GM21737 (cell line): ENCODE measurements at regions not wholly inside any gene's neighbourhood (a gene's known extent, or its start where the extent isn't known, plus 50 kb on each side); places are given as distances from the start of the nearest gene placed in this dataset.
"Not testable (repeated sequence)": the region's sequence is repeated elsewhere in the genome, so short reads cannot be mapped to it uniquely, and the experiment has no call there.

Source experiments
- ATAC-seq: cut with Tn5 transposase; IDR thresholded peaks from one replicate; pipeline ENCODE4 v1.9.1; 2021; ENCODE audit warnings: mild to moderate bottlenecking, moderate library complexity; ENCODE audit not compliant: unreplicated experiment

DNA sequence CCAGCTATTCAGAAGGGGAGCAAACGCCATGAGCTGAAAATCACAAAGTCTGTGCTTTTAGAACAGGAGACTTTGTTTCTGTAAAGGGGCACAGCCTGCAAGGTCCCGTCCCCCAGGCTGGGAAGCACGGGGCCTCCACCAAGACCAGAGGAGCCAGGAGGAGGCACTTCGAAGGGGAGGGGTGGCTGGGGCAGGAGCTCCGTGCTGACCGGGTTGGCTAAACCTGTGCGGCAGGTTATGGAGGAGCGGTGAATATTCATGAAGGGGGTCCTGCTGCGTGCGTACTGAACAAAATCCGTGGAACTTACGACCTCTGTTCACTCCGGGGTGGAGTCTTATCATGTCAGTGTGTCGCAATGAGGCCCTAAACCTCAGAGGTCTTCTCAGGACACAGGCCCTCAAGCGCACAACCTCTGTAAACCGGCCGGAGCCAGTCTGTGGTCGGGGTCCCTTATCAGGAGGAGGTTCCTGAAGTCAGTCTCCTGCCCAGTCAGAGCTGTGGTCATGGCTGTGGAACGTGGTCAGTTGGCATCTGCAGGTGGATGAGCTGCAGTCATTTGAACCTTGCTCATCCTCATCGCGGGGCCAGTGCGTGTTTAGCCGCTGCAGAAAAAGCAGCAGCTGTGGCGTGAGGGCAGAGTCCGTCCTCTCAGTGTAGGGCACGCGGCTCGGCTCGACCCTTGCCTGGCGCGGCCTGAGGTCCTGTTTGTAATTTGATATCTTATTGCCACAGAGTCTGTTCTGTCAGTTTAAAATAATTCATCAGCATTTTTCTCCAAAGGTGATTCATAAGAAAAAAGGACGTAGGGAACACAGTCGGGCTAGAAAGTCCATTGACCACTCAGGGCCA lies 5507.7 kb upstream of the TPTE start:
- not testable (repeated sequence) for ATAC-seq

- ATAC-seq = not testable (repeated sequence)
Observed at GRCh38 chr21:5015187-5015586, 5506.2 kb upstream of the TPTE start.

- ATAC-seq = peak; percentile 50
Observed at GRCh38 chr21:5019120-5019519, 5502.3 kb upstream of the TPTE start.

GRCh38 chr21:5021815-5022214 lies 5499.6 kb upstream of the TPTE start:
- ATAC-seq = peak; percentile 40

GRCh38 chr21:5022254-5022653 lies 5499.1 kb upstream of the TPTE start:
- peak; percentile 40 for ATAC-seq

DNA sequence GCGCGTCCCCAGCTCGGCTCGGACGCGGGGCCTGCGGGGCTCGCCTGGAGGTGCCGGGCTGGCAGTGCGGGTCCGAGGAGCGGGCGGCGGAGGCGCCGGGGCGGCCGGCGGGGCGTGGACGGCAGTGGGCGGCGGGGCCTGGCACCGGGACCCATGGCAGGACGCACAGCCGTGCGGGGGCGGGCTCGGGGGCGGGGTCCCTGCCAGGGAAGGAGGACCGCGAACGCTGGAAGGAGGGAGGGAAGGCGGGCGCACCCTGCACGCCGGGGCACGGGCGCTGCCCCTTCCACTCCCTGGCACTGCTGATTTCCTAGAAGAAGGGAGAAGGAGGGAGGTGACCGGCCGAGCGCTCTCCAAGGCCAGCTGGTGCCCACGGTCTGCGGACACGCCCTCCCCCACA lies 5498.6 kb upstream of the TPTE start:
- ATAC-seq = not testable (repeated sequence)

DNA sequence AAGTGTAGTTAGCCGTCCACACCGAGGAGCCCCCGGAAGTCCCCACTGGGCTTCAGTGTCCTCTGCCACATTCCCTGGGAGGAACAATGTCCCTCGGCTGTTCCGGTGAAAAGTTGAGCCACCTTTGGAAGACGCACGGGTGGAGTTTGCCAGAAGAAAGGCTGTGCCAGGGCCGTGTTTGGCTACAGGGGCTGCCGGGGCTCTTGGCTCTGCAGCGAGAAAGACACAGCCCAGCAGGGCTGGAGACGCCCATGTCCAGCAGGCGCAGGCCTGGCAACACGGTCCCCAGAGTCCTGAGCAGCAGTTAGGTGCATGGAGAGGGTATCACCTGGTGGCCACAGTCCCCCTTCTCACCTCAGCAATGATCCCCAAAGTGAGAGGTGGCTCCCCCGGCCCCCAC lies 5486.2 kb upstream of the TPTE start:
- not testable (repeated sequence) for ATAC-seq

GRCh38 chr21:5035587-5035986 lies 5485.8 kb upstream of the TPTE start:
- ATAC-seq = not testable (repeated sequence)

- not testable (repeated sequence) for ATAC-seq
Observed at GRCh38 chr21:5037606-5038331, 5483.6 kb upstream of the TPTE start.

DNA sequence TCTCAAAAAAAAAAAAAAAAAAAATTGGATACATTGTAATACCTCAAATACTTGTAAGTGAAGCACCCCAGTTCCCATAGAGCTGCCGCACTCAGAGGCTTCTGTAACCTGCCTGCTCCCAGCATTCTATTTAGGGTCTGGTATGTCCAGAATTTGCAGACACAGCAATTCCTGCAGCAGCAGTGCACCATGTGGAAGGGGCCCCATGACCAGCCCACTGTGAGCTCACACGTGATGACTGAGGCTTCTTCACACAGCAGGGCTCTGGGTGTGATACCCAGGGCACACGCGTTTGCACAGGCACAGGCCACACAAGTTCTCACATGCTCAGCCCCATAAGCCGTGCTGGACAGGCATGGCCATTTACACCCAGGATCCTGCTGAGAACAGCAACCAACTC lies 5481.5 kb upstream of the TPTE start:
- ATAC-seq = not testable (repeated sequence)

DNA sequence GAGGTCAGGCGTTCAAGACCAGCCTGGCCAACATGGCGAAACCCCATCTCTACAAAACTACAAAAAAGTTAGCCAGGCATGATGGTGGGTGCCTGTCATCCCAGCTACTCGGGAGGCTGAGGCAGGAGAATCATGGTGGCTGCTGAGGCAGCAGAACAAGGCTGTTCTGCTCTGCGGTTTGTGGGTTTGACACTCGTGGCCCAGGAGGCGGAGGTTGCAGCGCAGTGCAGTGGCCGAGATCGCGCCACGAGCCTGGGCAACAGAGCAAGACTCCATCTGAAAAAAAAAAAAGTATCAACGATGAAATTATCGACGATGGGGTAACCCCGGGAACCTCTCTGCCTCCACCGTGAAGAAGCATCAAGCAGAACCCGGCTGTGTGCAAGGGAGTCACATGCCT lies 5478.8 kb upstream of the TPTE start:
- not testable (repeated sequence) for ATAC-seq

GRCh38 chr21:5044812-5045211 lies 5476.6 kb upstream of the TPTE start:
- ATAC-seq = not testable (repeated sequence)

DNA sequence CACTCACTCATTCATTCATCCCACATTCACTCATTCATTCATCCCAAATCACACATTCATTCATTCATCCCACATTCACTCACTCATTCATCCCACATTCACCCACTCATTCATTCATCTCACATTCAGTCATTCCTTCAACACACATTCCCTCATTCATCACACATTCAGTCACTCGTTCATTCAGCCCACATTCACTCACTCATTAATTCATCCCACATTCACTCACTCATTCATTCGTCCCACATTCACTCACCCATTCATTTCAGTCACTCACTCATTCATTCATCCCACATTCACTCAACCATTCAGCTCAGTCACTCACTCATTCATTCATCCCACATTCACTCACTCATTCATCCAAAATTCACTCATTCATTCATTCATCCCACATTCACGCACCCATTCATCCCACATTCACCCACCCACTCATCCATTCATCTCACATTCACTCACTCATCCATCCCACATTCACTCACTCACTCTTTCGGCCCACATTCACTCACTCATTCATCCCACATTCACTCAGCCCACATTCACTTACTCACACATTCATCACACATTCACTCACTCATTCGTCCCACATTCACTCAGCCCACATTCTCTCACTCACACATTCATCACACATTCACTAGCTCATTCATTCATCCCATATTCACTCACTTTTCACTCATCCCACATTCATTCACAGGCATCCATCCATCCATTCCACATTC lies 5469.9 kb upstream of the TPTE start:
- ATAC-seq = not testable (repeated sequence)

DNA sequence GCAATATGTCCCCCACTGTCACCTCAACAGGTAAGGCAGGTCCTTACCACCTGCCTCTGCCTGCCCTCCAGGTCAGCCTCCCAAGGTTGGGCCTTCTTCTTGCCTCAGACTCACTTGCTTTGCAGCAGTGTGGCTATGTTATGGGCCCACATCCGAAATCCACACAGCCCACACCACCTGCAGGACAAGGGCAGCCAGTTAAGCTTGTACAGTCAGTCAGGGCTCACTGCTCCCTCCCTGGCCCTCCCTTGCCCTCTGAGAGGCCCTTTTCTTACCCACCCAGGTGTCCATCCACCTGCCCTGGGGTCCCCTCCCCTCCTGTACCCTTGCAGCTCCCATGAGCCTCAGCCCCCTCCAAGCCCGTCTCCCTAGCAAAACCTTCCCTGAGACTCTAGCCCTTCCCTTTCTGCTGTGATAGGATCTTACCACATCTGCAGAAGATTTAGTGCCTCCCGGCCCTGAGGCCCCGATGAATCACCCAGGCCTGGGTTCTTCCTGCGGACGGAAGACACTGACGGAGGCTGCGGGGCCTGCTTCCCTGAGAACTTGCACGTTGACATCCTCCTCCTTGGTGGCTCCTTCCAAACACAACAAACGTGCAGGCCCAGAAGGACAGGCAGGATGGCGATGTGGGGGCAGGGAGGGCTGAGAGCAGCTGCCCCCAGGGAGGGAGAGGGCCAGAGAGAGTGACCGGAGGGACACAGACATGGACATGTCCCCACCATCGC lies 5466.2 kb upstream of the TPTE start:
- not testable (repeated sequence) for ATAC-seq

DNA sequence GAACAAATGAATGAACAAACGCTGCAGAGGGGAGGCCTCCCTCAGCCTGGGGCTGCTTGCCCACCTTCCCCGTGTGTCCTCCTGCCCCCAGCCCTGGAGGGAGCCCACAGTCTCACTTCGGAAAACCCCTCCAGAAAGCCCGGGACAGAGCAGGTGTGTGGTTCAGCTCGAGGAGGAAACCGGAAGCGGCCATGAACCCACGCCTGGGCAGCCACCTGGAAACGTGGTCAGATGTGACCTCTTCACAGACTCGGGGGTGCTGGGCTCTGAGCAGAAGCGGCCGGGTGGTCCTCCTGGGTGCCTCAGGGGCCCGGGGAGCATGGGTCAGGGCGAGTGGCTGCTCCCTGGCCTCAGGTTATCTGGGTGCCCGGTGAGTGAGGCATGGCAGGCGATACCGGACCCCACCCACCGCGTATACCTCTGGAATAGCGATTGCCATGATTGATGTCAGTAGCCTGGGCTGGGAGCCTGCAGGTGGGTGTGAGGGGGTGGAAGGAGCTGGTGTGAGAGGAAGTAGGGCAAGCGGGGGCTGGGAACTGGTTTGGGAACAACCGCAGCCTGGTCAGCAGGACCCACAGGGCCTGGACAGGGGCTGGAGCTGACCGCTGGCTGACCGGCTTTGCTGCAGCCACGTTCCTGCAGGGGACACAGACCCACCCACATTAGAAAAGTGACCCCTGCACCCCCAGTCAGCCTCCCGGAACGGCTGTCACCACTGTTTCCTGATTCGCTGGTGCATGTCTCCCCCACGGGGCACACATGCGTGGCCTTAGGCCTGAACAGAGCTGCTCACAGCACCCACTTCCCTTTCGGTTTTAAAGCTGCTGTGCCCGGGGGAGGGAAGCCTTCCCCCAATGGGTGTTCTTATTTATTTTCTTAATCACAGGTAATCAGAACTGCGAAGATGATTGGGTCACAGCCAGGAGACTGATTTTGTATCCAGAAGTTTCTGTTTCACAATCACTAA lies 5465.1 kb upstream of the TPTE start:
- ATAC-seq = peak; percentile 60

DNA sequence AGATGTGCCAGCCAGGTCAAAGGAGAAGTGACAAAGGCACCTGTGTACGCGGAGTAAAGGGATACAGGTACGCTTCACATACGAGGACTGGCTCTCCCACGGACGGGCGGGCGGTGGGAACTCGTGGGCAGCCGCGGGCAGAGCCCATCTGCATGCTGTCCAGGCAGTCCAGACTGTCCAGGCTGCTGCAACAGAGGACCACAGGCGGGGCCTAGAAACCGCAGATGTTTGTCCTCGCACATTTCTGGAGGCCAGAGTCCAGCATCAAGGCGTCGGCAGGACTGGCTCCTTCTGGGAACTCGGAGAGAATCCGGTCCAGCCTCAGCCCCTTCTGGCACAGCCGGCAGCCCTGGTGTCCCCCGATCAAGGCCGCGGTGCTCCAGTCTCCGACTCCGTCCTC lies 5464.3 kb upstream of the TPTE start:
- not testable (repeated sequence) for ATAC-seq

DNA sequence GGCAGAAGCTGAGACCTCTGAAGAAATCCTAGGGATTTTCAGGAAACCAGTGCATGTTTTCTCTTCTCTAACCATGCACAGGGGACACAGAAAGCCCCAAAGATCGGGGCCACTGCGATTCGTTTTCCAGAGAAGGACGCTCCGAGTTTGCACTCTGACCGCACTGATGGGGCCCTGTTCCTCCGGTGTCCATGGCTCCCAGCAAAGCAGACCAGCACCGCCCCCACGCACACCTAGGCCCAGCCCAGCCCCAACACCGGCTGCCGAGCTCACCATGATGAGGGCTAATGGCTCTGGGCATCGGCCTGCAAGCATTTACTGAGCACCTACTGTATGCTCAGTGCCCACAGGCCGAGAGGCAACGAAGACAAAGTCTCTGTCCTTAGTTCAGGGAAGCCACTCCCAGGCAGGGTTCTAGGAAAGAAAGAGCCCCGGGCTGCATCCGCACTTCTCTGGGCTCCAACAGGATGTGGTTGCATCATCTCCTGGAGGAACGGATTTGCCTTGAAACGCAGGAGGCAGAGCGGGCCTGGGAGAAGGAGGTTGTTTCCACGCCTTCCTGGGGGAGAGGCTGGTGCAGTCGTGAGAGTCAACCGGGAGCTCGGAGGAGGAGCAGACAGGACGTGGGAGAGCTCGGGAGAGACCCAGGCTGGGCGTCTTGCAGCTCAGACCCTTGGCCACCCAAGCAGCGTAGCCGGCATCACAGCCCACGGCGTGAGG lies 5460.9 kb upstream of the TPTE start:
- ATAC-seq = not testable (repeated sequence)

GRCh38 chr21:5064581-5065142 lies 5456.7 kb upstream of the TPTE start:
- ATAC-seq = not testable (repeated sequence)
